ENCODE measurements at regions not wholly inside any gene's neighbourhood (a gene's known extent, or its start where the extent isn't known, plus 50 kb on each side); places are given as distances from the start of the nearest gene placed in this dataset.

DNA sequence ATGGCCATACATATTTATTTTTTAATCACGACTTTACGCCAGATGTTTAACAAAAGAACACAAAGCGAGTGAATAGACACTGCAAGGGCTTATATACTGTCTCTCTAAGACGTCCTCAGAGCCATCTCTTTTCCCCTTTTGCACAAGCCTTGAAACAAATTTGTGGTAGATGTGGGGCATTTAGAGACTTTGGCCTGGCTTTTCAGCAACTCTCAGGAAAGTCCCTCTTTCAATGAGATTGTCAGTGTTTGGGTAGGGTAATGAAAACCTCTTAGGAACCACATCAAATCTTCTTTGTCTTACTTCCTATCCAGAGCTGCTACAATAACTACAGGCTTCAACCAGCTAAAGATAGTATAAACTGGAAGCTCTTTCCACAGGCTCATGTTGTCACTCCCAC, 380.0 kb downstream of the ANXA1 start:
- no peak overlapping the region for H3K27ac ChIP-seq
- DNase-seq (no peak), ATAC-seq (no peak)
- no peaks in the 10 kb centered on the region for H3K4me1 ChIP-seq
- intact Hi-C loops (cut with DNase I): loop anchor here in 2 of 10 donors (10.0 kb wide), 2 partner anchors 53 to 107 kb away; no protein-coding TSS in a partner anchor
- WGBS, 4 donors: 55 to 59% (median 58%) methylated on average over 4 of the region's 4 CpGs
- no peaks in the 10 kb centered on the region for H3K36me3 ChIP-seq
- TF ChIP-seq POLR2A (IDR thresholded peaks at IDR 0.05): no peak
- TF ChIP-seq, protein P1, sequence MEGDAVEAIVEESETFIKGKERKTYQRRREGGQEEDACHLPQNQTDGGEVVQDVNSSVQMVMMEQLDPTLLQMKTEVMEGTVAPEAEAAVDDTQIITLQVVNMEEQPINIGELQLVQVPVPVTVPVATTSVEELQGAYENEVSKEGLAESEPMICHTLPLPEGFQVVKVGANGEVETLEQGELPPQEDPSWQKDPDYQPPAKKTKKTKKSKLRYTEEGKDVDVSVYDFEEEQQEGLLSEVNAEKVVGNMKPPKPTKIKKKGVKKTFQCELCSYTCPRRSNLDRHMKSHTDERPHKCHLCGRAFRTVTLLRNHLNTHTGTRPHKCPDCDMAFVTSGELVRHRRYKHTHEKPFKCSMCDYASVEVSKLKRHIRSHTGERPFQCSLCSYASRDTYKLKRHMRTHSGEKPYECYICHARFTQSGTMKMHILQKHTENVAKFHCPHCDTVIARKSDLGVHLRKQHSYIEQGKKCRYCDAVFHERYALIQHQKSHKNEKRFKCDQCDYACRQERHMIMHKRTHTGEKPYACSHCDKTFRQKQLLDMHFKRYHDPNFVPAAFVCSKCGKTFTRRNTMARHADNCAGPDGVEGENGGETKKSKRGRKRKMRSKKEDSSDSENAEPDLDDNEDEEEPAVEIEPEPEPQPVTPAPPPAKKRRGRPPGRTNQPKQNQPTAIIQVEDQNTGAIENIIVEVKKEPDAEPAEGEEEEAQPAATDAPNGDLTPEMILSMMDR (IDR thresholded peaks at IDR 0.05): no peak
- no peaks in the 10 kb centered on the region for H3K27me3 ChIP-seq
- no peak overlapping the region for H3K4me3 ChIP-seq
- H3K9me3 ChIP-seq: no peaks in the 10 kb centered on the region

DNA sequence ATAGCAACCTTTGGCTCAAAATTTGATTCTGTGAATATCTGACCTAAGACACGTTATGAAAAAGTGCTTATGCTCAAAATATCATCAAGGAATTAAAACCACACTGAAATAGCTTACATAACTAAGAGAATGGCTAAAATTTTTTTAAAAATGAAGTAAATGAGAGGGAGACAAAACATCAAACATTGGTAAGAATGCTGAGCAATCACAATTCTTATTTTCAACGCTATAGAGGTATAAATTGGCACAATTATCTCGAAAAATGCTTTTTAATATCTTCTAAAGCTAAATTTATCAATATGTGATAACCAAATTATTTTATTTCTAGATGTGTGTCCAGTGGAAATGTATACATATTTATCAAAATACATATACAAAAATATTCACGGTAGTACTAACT, 381.3 kb downstream of the ANXA1 start:
- intact Hi-C loops (cut with DNase I): loop anchor here in 2 of 10 donors (10.0 kb wide), 2 partner anchors 52 to 108 kb away; no protein-coding TSS in a partner anchor
- no peaks in the 10 kb centered on the region for H3K36me3 ChIP-seq
- no peak overlapping the region for H3K4me3 ChIP-seq
- 63 to 72% (median 71%) methylated on average over 4 of the region's 4 CpGs for WGBS, 4 donors
- ATAC-seq: no peak
- H3K9me3 ChIP-seq: no peaks in the 10 kb centered on the region
- TF ChIP-seq, protein P1 (IDR thresholded peaks at IDR 0.05): no peak
- TF ChIP-seq POLR2A (IDR thresholded peaks at IDR 0.05): no peak
- H3K4me1 ChIP-seq: no peaks in the 10 kb centered on the region
- H3K27ac ChIP-seq: no peak overlapping the region
- DNase-seq: no peak
- H3K27me3 ChIP-seq: no peaks in the 10 kb centered on the region

DNA sequence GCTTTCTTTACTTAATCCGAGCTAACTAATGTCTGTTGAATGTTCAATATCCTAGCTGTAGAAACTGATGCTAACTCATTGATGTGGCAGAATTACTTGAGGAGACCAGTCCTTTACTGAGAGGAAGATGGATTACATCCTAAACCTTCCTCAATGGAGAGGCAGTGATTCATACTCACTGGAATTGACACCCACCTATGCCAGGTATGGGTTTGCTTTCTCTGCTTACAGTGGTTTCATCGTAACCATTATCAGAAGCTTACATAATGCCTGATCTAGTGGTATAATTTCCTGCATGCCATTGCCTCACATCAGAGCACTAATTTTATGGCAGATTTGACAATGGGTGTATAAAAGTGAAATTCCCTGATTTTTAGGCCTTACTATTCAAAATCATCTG, 384.7 kb downstream of the ANXA1 start:
- Histone ChIP-seq H3K4me1 (no peaks in the 10 kb centered on the region), H3K27ac (no peak overlapping the region), H3K27me3 (no peaks in the 10 kb centered on the region), H3K4me3 (no peak overlapping the region), H3K9me3 (no peaks in the 10 kb centered on the region), H3K36me3 (no peaks in the 10 kb centered on the region)
- 80 to 87% (median 84%) methylated on average over 2 of the region's 2 CpGs for WGBS, 4 donors
- TF ChIP-seq, protein P1 (IDR thresholded peaks at IDR 0.05): no peak
- TF ChIP-seq POLR2A (IDR thresholded peaks at IDR 0.05): no peak
- ATAC-seq: no peak
- no peak for DNase-seq
- intact Hi-C loops (cut with DNase I): loop anchor here in 2 of 10 donors (10.0 kb wide), 2 partner anchors 48 to 112 kb away; no protein-coding TSS in a partner anchor

DNA sequence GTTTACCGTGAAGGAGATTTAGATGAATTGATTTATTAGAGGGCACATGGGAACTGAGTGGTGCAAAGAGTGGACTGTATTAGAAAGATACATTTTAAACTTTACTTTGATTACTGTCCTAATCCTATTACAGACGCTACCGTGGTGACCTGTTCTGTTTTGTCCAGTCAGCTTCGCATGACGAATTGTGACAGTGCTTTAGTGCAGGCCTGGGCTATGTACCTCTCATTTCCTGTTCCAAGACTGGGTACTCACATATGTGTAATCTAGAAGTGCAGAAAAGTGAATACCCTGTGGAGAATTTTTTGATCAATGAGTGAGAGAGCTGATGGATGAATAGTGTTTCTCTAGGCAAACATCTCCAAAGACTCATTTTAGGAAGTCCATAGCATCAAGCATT, 385.9 kb downstream of the ANXA1 start:
- WGBS, 4 donors: 88 to 94% (median 90%) methylated on average over 5 of the region's 5 CpGs
- Histone ChIP-seq H3K4me3 (no peak overlapping the region), H3K27ac (no peak overlapping the region), H3K4me1 (no peaks in the 10 kb centered on the region), H3K9me3 (no peaks in the 10 kb centered on the region), H3K36me3 (no peaks in the 10 kb centered on the region), H3K27me3 (no peaks in the 10 kb centered on the region)
- intact Hi-C loops (cut with DNase I): loop anchor here in 2 of 10 donors (10.0 kb wide), 2 partner anchors 47 to 113 kb away; no protein-coding TSS in a partner anchor
- TF ChIP-seq POLR2A (IDR thresholded peaks at IDR 0.05): no peak
- TF ChIP-seq, protein P1 (IDR thresholded peaks at IDR 0.05): no peak
- ATAC-seq (no peak), DNase-seq (no peak)

Data from heart left ventricle (tissue), 16 donors.